HL-60/S4 treated with phorbol 12-myristate 13-acetate at 8.2 ng/mL for 4 days and 3 days (cell line): ENCODE measurements at regions not wholly inside any gene's neighbourhood (a gene's known extent, or its start where the extent isn't known, plus 50 kb on each side); places are given as distances from the start of the nearest gene placed in this dataset.
"Not testable (repeated sequence)": the region's sequence is repeated elsewhere in the genome, so short reads cannot be mapped to it uniquely, and the experiment has no call there.

ENCODE experiments used
- in situ Hi-C: fragments of 300-500 bp; cut with MboI; formaldehyde crosslinking; loops from 2 replicates; pipeline ENCODE4 v1.15.0; 2022; ENCODE audit warnings: low sequenced_read_pairs

DNA sequence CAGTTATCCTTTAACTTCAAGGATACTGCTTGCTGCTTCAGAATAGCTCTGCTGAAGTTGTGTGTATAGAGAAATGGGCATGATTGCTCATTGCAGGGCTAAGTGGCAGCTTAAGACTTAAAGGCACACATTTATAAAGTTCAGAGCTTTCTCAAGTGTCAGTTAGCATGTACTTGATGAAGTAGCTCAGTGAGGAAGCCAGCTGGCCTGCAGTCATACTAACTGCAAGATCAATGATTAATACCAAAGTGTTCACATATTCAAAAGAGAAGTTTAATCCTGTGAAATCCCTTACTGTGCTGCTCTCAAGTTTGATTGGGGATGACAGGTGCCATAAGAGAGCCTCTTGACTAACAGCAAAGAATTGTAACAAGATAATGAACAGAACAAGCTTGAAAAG lies 483.4 kb upstream of the NUDT12 start:
- in situ Hi-C loops = no loop called here

DNA sequence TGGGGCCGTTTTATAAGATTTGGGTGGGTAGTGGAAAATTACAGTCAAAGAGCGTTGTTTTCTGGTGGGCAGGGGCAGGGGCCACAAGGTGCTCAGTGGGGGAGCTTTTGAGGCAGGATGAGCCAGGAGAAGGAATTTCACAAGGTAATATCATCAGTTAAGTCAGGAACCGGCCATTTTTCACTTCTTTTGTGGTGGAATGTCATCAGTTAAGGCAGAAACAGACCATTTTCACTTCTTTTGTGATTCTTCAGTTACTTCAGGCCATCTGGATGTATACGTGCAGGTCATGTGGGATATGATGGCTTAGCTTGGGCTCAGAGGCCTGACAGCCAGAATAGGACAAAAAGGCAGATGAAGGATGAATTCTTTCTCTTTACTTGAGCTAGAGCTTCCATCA lies 477.3 kb upstream of the NUDT12 start:
- in situ Hi-C loops = not testable (repeated sequence)

DNA sequence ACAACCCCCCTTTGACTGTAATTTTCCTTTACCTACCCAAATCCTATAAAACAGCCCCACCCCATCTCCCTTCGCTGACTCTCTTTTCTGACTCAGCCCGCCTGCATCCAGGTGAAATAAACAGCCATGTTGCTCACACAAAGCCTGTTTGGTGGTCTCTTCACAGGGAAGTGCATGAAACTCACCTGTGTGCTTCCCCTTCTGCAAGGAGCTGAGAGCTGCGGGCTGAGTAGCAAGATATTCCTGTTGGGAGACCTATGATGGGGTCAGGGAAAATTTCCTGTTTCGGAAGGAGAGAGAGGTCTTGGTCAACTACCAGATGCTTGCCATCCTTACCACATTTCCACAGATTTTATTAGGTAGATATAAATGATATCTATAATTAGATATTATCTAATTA lies 474.5 kb upstream of the NUDT12 start:
- in situ Hi-C loops = not testable (repeated sequence)

DNA sequence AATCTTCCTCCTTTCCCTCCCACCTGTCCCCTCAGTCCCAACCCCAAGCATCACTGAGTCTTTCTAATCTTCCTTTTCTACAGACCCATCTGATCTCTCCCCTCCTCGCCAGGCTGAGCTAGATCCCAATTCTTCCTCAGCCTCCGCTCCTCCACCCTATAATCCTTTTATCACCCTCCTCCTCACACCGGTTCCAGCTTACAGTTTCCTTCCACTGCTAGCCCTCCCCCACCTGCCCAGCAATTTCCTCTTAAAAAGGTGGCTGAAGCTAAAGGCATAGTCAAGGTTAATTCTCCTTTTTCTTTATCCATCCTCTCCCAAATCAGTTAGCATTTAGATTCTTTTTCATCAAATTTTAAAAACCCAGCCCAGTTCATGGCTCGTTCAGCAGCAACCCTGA lies 470.6 kb upstream of the NUDT12 start:
- in situ Hi-C loops = not testable (repeated sequence)

DNA sequence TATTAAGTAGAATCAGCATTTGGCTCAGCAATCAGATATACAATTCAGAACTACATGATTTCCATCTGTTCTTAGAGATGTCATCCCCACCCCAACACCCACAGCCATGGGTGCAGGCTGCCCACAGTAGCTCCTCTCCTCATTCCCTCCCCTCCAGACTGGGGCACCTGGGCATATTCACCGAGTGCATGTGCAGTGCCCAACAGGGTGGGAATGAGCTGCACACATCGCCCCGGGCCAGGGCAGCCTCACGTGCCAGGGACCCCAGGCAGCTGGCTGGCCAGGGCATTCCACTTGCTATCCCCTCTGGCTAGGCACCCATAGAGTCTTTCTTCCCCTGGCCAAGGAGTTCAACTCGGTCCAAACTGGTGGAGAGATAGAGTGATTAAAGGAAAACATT lies 461.9 kb upstream of the NUDT12 start:
- in situ Hi-C loops = no loop called here

DNA sequence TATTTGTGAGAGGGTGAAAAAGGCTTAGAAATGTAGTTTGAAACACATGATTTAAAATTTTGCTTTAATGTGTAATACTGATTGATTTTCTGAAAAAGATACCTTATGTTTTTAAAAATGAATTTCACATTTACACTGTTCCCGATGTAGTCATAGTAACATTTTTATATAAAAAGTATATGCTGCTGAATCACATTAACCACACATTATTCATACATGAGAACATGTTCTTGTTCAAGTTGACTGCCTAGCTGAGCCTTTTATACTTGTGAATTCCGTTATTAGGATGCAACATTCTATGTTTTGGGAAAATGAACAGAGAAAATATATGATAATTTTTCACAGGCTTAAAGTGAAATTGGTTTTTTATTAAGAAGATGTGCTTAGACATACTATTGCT lies 461.1 kb upstream of the NUDT12 start:
- in situ Hi-C loops = no loop called here

DNA sequence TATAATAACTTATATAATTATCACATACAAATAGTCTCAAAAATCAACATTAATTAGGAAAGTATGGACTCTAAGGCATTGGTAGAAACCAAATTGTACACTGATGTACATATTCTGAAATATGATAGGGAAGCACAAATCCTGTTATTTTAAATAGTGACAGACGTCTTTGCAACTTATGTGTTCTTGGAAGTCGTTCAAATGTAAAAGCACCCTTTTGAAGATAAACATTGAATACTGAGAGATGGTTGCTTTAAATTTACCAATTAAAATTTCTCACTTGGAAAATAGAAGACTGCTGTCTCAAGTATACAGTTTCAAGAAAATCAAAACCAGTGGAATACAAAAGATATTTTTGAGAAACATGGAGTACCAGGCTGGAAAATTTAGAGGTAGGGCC lies 457.4 kb upstream of the NUDT12 start:
- in situ Hi-C loops = no loop called here

DNA sequence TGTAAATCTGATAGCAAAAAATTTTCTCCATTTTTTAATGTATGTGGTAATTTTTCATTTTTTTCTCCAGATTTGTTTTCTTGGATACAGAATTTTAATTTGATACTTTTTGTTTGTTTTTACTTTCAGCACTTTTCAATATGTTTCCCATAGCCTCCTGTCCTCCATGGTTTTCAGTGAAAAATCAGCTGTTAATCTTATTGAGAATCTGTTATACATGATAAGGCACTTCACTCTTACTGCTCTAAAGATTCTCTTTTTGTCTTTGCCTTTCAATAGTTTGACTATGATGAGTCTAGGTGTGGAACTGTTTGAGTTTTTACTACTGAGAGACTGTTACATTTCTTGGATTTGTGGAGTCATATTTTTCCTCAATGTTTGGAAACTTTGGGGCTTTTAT lies 455.7 kb upstream of the NUDT12 start:
- in situ Hi-C loops = no loop called here

DNA sequence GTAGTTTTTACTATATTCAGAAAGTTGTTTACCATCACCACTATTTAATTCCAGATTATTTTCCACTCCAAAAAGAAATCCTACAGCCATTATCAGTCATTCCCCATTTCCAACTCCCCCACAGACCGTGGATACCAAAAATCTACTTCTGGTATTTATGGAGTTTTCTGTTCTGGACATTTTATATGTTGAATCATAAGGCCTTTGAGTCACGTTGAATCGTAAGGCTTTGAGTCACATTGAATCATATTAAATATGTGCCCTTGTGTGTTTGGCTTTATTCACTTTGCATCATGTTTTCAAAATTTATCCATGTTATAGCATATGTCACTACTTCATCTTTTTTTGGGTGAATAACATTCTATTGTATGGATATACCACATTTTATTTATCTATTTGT lies 454.1 kb upstream of the NUDT12 start:
- in situ Hi-C loops = no loop called here

DNA sequence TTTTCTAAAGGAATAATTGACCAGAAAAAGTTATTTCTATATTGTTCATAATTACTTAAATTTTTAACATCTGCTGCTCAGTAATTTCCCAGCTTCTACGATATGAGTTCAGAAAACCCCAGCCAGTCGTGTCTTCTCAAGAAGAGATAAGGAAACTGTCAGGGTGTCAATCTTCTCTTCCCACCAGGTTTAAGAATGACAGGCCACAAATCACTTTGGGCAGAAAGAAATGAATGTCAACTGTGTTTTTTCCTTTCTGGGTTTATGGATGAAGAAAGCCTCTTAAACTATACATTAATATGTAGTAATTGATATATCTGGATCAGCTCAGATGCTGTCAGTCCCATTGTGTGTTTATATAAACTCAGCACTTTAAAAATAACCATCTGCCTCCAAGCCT lies 453.2 kb upstream of the NUDT12 start:
- in situ Hi-C loops = no loop called here

DNA sequence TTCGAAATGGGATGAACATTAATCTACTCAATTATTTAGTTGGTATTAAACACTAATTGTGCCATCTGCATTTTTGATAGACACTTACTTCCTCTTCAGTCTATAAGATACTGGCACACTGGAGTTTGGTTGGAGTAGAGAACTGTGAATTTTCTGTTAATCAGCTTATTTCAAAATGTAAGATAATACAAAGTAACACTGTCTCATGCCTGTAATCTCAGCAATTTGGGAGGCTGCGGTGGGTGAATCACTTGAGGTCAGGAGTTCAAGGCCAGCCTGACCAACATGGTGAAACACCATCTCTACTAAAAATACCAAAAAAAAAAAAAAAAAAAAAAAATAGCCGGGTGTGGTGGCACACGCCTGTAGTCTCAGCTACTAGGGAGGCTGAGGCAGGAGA lies 440.2 kb upstream of the NUDT12 start:
- in situ Hi-C loops = not testable (repeated sequence)

DNA sequence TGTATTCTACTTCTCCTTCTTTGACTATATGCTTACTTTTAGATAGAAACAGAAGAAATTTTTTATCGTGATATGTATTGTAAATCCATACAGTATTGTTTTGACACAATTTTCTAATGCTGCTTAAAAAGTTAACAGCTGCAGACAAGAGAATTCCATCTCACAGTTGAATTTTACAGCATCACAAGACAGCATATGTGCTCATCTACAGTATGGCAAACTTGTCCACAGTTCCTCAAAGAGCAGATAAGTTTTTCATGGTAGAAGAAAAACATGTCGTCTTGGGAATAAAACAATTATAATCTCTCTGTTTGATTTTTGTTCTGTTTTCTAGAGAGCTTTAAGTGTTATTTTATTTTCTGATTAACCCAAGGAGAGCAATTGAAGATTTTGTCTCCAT lies 438.5 kb upstream of the NUDT12 start:
- in situ Hi-C loops = no loop called here

DNA sequence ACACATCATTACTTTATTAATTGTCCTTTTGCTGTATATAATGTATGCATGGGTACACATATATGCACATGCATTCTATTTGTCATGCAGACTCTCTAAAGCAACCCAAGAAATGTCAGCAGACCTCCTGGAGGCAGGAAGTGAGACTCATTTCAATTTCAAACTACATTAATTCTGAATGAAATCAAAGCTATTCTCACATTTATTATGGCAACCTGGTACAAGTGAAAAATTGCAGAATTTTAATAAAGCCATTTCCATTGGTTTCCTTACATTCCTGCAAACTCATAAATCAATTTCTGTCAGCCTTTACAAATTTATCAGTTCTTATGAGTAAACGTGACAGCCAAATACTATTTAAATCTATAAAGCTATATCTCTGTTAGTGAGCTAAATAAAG lies 430.4 kb upstream of the NUDT12 start:
- in situ Hi-C loops = no loop called here

DNA sequence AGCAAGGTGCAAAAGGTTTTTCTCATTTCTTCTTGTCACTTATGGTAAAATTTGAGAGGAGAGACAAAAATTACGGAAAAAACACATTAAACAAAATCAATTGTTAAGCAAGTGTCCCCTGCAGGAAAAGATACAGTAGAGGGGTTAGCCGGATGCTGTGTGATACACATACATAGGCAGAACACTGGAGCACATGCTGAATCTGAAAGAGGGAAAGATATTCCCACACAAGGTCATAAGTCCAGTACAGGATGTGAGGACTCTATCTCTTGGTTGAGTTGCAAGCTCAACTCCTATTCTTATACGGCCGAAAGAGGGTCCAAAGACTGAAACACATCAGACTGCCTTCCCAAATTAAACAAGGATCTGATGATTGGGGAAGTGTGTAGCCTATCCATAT lies 427.5 kb upstream of the NUDT12 start:
- in situ Hi-C loops = no loop called here

DNA sequence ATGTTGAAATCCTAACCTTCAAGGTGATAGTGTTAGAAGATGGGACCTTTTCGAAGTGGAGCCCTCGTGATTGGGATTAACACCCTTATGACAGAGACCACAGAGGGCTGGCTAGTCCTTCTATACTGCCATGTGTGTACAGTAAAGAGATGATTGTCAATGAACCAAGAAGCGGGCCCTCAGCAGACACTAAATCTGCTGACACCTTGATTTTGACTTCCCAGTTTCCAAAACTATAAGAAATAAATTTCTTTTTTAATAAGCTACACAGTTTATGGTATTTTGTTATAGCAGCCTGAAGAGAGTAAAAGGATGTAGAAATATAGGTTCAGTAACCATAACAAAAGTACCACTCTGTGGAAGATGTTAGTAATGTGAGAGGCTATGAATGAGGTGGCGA lies 419.0 kb upstream of the NUDT12 start:
- in situ Hi-C loops = no loop called here

DNA sequence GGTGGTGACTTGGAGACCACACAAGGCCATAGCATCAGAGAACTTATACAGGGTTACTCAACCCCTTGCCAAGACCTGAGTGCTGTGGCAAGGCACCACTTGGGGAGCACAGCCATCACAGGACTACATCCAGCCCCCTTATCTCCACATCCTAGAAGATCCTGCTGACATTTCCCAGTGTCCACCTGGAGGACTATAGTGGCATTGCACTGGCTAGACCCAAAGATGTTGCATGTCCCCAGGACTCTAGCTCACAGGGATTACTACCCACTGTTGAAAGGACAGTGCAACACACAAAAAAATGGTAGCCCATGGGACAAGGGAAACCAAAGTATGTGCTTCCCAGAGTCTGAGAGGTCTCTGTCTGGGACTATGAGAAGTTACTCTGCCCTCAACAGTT lies 411.1 kb upstream of the NUDT12 start:
- in situ Hi-C loops = no loop called here

DNA sequence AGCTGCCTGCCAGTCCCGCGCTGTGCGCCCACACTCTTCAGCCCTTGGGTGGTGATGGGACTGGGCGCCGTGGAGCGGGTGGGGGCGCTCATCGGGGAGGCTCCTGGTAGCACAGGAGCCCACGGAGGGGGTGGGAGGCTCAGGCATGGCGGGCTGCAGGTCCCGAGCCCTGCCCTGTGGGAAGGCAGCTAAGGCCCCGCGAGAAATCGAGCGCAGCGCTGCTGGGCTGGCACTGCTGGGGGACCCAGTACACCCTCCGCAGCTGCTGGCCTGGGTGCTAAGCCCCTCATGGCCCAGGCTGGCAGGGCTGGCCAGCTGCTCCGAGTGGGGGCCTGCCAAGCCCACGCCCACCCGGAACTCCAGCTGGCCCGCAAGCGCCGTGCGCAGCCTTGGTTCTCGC lies 403.7 kb upstream of the NUDT12 start:
- in situ Hi-C loops = not testable (repeated sequence)

DNA sequence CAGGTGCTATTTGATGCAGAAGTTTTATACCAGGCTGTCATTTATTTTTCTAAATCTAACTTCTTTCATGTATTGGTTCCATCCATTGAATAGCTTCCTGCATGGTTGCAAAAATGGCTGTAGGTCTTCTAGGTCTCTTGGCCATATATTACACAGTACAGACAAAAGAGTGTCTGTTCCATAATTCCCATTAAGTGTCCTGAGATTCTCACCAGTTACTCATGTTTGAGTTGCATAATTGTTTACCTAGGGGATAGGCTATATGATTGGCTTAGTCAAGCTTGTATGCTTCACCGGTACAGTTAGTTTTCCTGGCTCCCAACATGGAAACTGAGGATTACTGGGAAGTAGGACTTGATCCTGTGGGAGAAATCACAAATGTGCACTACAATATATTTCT lies 399.4 kb upstream of the NUDT12 start:
- in situ Hi-C loops = no loop called here

DNA sequence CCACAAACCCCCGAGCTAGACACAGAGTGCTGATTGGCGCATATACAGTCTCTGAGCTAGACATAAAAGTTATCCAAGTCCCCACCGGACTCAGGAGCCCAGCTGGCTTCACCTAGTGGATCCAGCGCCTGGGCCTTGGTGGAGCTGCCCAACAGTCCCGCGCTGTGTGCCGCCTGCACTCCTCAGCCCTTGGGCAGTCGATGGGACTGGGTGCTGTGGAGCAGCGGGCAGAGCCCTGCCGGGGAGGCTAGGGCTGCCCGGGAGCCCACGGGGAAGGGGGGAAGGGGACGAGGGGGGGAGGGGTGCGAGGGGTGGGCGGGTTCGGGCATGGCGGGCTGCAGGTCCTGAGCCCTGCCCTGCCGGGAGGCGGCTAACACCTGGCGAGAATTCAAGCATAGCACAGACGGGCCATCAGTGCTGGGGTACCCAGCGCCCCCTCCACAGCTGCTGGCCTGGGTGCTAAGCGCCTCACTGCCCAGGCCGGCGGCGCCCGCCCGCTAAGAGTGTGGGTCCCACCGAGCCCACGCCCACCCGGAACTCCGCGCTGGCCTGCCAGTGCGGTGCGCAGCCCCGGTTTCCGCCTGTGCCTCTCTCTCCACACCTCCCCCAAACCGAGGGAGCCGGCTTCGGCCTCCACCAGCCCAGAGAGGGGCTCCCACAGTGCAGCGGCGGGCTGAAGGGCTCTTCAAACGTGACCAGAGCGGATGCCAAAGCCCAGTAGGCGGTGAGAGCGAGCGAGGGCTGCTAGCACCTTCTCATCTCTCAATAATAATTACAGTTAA lies 391.2 kb upstream of the NUDT12 start:
- in situ Hi-C loops = no loop called here

DNA sequence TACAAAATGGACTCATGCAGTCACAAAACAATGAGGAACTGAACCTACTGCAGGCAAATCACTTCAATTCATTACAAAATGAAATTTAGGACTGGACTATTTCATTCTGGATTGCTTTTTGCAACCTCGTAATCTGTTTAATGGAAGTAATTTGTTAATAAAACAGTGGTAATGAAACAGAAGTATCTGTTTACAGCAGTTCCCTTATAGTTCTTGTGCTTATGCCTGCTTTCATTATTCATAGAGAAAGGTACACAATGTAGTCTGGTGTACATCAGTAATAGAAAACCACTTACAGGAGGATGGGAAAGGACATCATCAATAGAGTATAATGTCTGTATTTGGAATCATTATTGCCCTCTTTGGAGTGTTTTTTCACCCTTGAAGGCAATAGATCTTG lies 389.2 kb upstream of the NUDT12 start:
- in situ Hi-C loops = no loop called here

DNA sequence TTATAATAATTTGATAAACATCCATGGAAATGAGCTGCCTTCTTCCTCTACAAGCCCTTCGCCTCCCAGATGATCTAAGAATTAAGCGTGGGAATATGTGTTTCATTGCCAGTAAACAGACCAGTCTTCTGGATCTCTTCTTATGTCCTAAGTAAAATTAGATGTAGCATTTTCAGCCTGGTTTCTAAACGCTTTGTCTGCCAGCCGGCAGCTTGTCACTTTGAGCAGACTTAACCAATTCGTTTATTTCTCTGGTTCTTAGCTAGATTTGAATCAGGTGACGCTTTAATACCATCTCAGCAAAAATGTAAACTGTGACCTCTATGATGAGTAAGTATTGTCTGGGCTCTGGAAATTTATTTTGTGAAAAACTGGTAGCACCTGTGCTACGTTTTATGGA lies 380.6 kb upstream of the NUDT12 start:
- in situ Hi-C loops = no loop called here

DNA sequence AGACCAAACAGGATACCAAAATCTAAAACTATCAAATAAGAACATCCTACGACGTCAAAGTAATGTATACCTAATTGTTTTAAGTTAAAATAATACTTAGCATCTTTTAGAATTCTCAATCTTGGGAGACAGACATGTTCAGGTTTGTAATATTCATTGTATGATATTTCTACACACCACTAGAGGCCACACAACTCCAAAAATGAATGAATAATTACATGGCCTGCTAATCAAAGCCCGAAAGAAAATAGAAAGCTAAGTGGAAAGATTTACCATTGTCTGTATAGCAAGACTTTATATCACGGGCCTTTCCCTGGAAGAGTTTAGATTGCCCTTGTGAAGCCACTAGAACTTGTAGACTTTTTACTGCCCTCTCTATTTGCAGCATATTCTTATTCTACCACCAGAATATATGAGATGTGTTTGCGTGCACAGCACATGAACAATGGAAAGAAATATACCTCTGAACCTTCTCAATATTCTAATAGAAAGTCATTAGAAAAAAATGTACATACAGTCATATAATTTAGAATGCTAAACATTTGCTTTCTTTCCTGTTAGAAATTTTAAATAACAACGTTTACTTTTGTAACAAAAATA lies 380.1 kb upstream of the NUDT12 start:
- in situ Hi-C loops = no loop called here

DNA sequence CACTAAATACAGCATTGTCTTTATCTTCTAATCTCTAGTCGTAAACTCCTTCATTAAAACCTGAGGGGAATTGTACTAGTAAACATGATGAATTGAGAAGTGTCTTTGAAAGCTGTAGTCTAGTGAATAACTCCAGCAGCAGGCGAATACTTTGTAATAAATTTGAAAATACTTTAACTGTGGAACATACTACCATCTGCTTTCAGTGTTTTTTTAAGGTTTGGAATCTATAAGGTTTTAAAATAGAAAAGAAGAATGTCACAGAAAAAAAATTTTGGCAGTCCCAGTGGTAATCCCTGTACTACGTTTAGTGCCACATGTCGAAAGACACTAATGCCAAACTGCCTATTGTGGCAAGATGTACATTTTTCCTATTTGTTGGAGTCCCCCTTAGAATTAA lies 379.0 kb upstream of the NUDT12 start:
- in situ Hi-C loops = no loop called here
